ENCODE measurements at regions not wholly inside any gene's neighbourhood (a gene's known extent, or its start where the extent isn't known, plus 50 kb on each side); places are given as distances from the start of the nearest gene placed in this dataset.

- no peak overlapping the region for H3K4me3 ChIP-seq
- no peaks in the 10 kb centered on the region for H3K4me1 ChIP-seq
- DNase-seq (ENCODE audit: low spot score in 2 of 2): no peak
- TF ChIP-seq CTCF (IDR thresholded peaks at IDR 0.05) (no peak), POLR2A (IDR thresholded peaks at IDR 0.05) (no peak), POLR2AphosphoS5 (IDR thresholded peaks at IDR 0.05) (no peak)
- H3K27ac ChIP-seq: no peak overlapping the region
- no peaks in the 10 kb centered on the region for H3K36me3 ChIP-seq
- H3K9me3 ChIP-seq: no peaks in the 10 kb centered on the region
- H3K27me3 ChIP-seq: no peaks in the 10 kb centered on the region
- intact Hi-C loops (cut with DNase I; ENCODE audit: low total_unique reads): no loop called here
These were observed 175.2 kb upstream of the FERMT1 start for GRCh38 chr20:6298049-6298448.

GRCh38 chr20:6295867-6296256 lies 173.0 kb upstream of the FERMT1 start:
- intact Hi-C loops (cut with DNase I; ENCODE audit: low total_unique reads): no loop called here
- no peaks in the 10 kb centered on the region for H3K36me3 ChIP-seq
- no peak for TF ChIP-seq POLR2AphosphoS5 (IDR thresholded peaks at IDR 0.05)
- TF ChIP-seq CTCF (IDR thresholded peaks at IDR 0.05): no peak
- no peak for TF ChIP-seq POLR2A (IDR thresholded peaks at IDR 0.05)

GRCh38 chr20:6295127-6295866 lies 172.5 kb upstream of the FERMT1 start:
- no peak for DNase-seq (ENCODE audit: low spot score in 2 of 2)
- Histone ChIP-seq H3K9me3 (no peaks in the 10 kb centered on the region), H3K27ac (no peak overlapping the region), H3K4me3 (no peak overlapping the region), H3K27me3 (no peaks in the 10 kb centered on the region), H3K4me1 (no peaks in the 10 kb centered on the region), H3K36me3 (no peaks in the 10 kb centered on the region)
- intact Hi-C loops (cut with DNase I; ENCODE audit: low total_unique reads): no loop called here
- no peak for TF ChIP-seq POLR2A (IDR thresholded peaks at IDR 0.05)
- TF ChIP-seq POLR2AphosphoS5 (IDR thresholded peaks at IDR 0.05): no peak
- no peak for TF ChIP-seq CTCF (IDR thresholded peaks at IDR 0.05)

More at GRCh38 chr20:6295867-6296256, 173.0 kb upstream of the FERMT1 start:
- Histone ChIP-seq H3K27me3 (no peaks in the 10 kb centered on the region), H3K4me1 (no peaks in the 10 kb centered on the region), H3K27ac (no peak overlapping the region), H3K9me3 (no peaks in the 10 kb centered on the region), H3K4me3 (no peak overlapping the region)
- DNase-seq (ENCODE audit: low spot score in 2 of 2): no peak

GRCh38 chr20:6287471-6287870 lies 164.6 kb upstream of the FERMT1 start:
- TF ChIP-seq POLR2A (IDR thresholded peaks at IDR 0.05) (no peak), POLR2AphosphoS5 (IDR thresholded peaks at IDR 0.05) (no peak), CTCF (IDR thresholded peaks at IDR 0.05) (no peak)
- no peak for DNase-seq (ENCODE audit: low spot score in 2 of 2)
- intact Hi-C loops (cut with DNase I; ENCODE audit: low total_unique reads): no loop called here
- Histone ChIP-seq H3K4me1 (no peaks in the 10 kb centered on the region), H3K4me3 (no peak overlapping the region), H3K27me3 (no peaks in the 10 kb centered on the region), H3K9me3 (peaks cover 11 to 32% of the 10 kb centered on the region in 2 donors), H3K27ac (no peak overlapping the region), H3K36me3 (no peaks in the 10 kb centered on the region)

- TF ChIP-seq CTCF (IDR thresholded peaks at IDR 0.05) (no peak), POLR2AphosphoS5 (IDR thresholded peaks at IDR 0.05) (no peak), POLR2A (IDR thresholded peaks at IDR 0.05) (no peak)
- intact Hi-C loops (cut with DNase I; ENCODE audit: low total_unique reads): no loop called here
- H3K4me1 ChIP-seq: no peaks in the 10 kb centered on the region
- no peak for DNase-seq (ENCODE audit: low spot score in 2 of 2)
- peaks cover 15 to 24% of the 10 kb centered on the region in 2 donors for H3K9me3 ChIP-seq
- H3K4me3 ChIP-seq: no peak overlapping the region
- H3K36me3 ChIP-seq: no peaks in the 10 kb centered on the region
- H3K27me3 ChIP-seq: no peaks in the 10 kb centered on the region
- H3K27ac ChIP-seq: no peak overlapping the region
These were observed 159.8 kb upstream of the FERMT1 start for GRCh38 chr20:6282642-6283041.

All from breast epithelium (tissue), 4 donors.